ENCODE measurements at regions not wholly inside any gene's neighbourhood (a gene's known extent, or its start where the extent isn't known, plus 50 kb on each side); places are given as distances from the start of the nearest gene placed in this dataset.

DNA sequence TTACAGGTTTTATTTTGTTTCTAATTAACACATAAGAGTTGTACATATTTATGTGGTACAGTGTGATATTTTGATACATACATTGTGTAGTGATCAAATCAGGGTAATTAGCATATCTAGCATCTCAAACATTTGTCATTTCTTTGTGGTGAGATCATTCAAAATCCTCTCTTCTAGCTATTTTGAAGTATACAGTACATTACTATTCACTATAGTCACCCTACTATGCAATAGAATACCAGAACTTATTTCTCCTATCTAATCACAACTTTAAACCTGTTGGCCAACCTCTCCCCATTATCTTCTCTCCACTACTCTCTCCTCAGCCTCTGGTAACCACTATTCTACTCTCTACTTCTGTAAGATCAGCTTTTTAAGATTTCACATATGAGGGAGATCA lies 325.8 kb downstream of the CYP26B1 start:
- Histone ChIP-seq H3K4me3 (no peak overlapping the region), H3K27me3 (no peaks in the 10 kb centered on the region), H3K4me1 (no peaks in the 10 kb centered on the region), H3K27ac (no peak overlapping the region), H3K36me3 (no peaks in the 10 kb centered on the region), H3K9me3 (no peaks in the 10 kb centered on the region)
- TF ChIP-seq, protein P1, sequence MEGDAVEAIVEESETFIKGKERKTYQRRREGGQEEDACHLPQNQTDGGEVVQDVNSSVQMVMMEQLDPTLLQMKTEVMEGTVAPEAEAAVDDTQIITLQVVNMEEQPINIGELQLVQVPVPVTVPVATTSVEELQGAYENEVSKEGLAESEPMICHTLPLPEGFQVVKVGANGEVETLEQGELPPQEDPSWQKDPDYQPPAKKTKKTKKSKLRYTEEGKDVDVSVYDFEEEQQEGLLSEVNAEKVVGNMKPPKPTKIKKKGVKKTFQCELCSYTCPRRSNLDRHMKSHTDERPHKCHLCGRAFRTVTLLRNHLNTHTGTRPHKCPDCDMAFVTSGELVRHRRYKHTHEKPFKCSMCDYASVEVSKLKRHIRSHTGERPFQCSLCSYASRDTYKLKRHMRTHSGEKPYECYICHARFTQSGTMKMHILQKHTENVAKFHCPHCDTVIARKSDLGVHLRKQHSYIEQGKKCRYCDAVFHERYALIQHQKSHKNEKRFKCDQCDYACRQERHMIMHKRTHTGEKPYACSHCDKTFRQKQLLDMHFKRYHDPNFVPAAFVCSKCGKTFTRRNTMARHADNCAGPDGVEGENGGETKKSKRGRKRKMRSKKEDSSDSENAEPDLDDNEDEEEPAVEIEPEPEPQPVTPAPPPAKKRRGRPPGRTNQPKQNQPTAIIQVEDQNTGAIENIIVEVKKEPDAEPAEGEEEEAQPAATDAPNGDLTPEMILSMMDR (IDR thresholded peaks at IDR 0.05) = no peak
- intact Hi-C loops (cut with DNase I) = no loop called here
- no peak for ATAC-seq
- DNase-seq = no peak

- DNase-seq (no peak), ATAC-seq (no peak)
- intact Hi-C loops (cut with DNase I) = no loop called here
- H3K9me3 ChIP-seq = no peaks in the 10 kb centered on the region
- H3K27me3 ChIP-seq = no peaks in the 10 kb centered on the region
- H3K4me3 ChIP-seq = no peak overlapping the region
- TF ChIP-seq, protein P1 (IDR thresholded peaks at IDR 0.05) = no peak
- H3K36me3 ChIP-seq = no peaks in the 10 kb centered on the region
- H3K4me1 ChIP-seq = no peaks in the 10 kb centered on the region
- no peak overlapping the region for H3K27ac ChIP-seq
Observed at GRCh38 chr2:71816815-71817214, 330.8 kb downstream of the CYP26B1 start.

GRCh38 chr2:71815701-71816474 lies 331.8 kb downstream of the CYP26B1 start:
- Histone ChIP-seq H3K4me3 (no peak overlapping the region), H3K36me3 (no peaks in the 10 kb centered on the region), H3K27me3 (no peaks in the 10 kb centered on the region), H3K27ac (no peak overlapping the region), H3K9me3 (no peaks in the 10 kb centered on the region), H3K4me1 (no peaks in the 10 kb centered on the region)
- no peak for ATAC-seq
- TF ChIP-seq, protein P1 (IDR thresholded peaks at IDR 0.05) = no peak
- DNase-seq = no peak
- intact Hi-C loops (cut with DNase I) = no loop called here

GRCh38 chr2:71814885-71815284 lies 332.8 kb downstream of the CYP26B1 start:
- H3K9me3 ChIP-seq = no peaks in the 10 kb centered on the region
- no peak overlapping the region for H3K27ac ChIP-seq
- TF ChIP-seq, protein P1 (IDR thresholded peaks at IDR 0.05) = no peak
- H3K36me3 ChIP-seq = no peaks in the 10 kb centered on the region
- intact Hi-C loops (cut with DNase I) = no loop called here
- no peak overlapping the region for H3K4me3 ChIP-seq
- H3K4me1 ChIP-seq = no peaks in the 10 kb centered on the region
- no peak for ATAC-seq
- DNase-seq = no peak
- no peaks in the 10 kb centered on the region for H3K27me3 ChIP-seq

- no peak overlapping the region for H3K27ac ChIP-seq
- intact Hi-C loops (cut with DNase I) = no loop called here
- no peaks in the 10 kb centered on the region for H3K36me3 ChIP-seq
- DNase-seq (peak in 2 of 4 donors; percentile 45 to 68), ATAC-seq (no peak)
- H3K27me3 ChIP-seq = no peaks in the 10 kb centered on the region
- no peak overlapping the region for H3K4me3 ChIP-seq
- H3K9me3 ChIP-seq = no peaks in the 10 kb centered on the region
- no peaks in the 10 kb centered on the region for H3K4me1 ChIP-seq
- TF ChIP-seq, protein P1 (IDR thresholded peaks at IDR 0.05) = no peak
Observed at GRCh38 chr2:71813807-71814470, 333.7 kb downstream of the CYP26B1 start.

Measured in left lung (tissue), 4 donors.